ENCODE measurements at regions not wholly inside any gene's neighbourhood (a gene's known extent, or its start where the extent isn't known, plus 50 kb on each side); places are given as distances from the start of the nearest gene placed in this dataset.

DNA sequence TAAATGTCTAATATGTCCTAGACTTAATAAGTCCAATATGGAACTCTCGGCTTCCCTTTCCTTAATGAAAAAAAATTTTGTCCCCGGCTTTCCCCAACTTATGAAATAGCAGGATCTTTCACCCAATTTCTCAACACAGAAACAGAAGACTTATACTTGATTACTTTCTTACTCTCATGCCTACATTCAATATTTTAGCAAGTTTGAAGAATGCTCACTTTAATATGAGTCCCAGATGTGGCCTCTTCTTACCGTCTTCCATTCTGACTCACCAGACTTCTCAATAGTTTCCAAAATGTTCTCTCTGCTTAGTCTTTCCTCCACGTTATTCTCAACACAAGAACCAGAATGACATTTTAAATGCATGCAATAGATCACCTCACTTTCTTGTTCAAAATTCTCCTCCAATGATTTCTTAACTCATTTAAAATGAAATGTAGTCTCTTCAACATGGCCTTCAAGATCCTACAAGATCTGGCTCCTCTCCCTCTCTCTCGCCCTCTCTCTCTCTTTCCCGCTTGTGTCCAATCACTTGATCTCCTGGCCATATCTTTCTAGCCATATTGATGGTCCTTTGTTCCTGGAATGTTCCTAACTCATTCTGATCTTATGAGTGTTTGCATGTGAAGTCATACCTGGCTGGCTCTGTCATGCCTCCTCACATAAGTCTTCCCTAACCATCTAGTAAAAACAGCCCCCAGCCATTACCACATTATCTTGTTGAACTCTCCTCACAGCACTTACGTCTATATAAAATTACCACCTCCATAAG is 119.7 kb upstream of the FAM3C start:
- no peak for DNase-seq (ENCODE audit: low spot score)
- Histone ChIP-seq H2AFZ (replicated peaks) (no peak overlapping the region), H3K9ac (no peak overlapping the region), H3F3A (ENCODE audit: low read depth) (peaks cover 3% of the 10 kb centered on the region), H3K4me2 (no peak overlapping the region), H4K20me1 (ENCODE audit: low read depth) (no peaks in the 10 kb centered on the region), H3K27ac (no peak overlapping the region), H3K4me1 (peaks cover 14% of the 10 kb centered on the region), H3K27me3 (no peaks in the 10 kb centered on the region), H3K4me3 (no peak overlapping the region), H3K36me3 (no peaks in the 10 kb centered on the region), H3K79me2 (ENCODE audit: low read depth) (peaks cover 2% of the 10 kb centered on the region), H3K9me3 (ENCODE audit: low read depth) (no peaks in the 10 kb centered on the region)
- no peaks in the 10 kb centered on the region for H3K27me3 Mint-ChIP-seq (ENCODE audit: insufficient read depth, low read depth)
- peaks cover 4% of the 10 kb centered on the region for H3K36me3 Mint-ChIP-seq
- H3K27ac Mint-ChIP-seq: no peak overlapping the region
- H3K4me3 Mint-ChIP-seq: no peak overlapping the region
- no peak for TF ChIP-seq EZH2 (IDR thresholded peaks at IDR 0.05)
- peaks cover 9% of the 10 kb centered on the region for H3K9me3 Mint-ChIP-seq
- peaks cover 5% of the 10 kb centered on the region for H3K4me1 Mint-ChIP-seq

DNA sequence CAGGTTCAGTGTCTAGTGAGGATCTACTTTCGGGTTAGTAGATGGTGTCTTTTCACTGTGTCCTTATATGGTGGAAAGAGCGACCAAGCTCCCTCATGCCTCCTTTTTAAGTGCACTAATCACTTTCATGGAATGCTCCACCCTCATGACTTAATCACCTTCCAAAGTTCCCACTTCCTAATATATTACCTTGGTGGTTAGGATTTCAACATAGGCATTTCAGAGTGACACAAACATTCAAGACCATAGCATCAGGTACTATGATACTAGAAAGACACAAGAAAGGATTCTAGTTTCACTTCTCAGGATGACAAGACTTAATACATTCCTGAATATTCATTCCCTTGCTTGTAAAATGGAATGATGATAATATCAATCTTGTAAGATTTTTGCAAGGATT is 119.1 kb upstream of the FAM3C start:
- Histone ChIP-seq H3K9me3 (ENCODE audit: low read depth) (no peaks in the 10 kb centered on the region), H3K9ac (no peak overlapping the region), H3K27me3 (no peaks in the 10 kb centered on the region), H3F3A (ENCODE audit: low read depth) (peaks cover 5% of the 10 kb centered on the region), H3K27ac (no peak overlapping the region), H4K20me1 (ENCODE audit: low read depth) (no peaks in the 10 kb centered on the region), H3K4me2 (no peak overlapping the region), H2AFZ (replicated peaks) (no peak overlapping the region), H3K79me2 (ENCODE audit: low read depth) (peaks cover 8% of the 10 kb centered on the region), H3K4me3 (no peak overlapping the region), H3K36me3 (no peaks in the 10 kb centered on the region), H3K4me1 (peaks cover 17% of the 10 kb centered on the region)
- H3K36me3 Mint-ChIP-seq: peaks cover 4% of the 10 kb centered on the region
- peaks cover 3% of the 10 kb centered on the region for H3K27me3 Mint-ChIP-seq (ENCODE audit: insufficient read depth, low read depth)
- DNase-seq (ENCODE audit: low spot score): no peak
- no peak overlapping the region for H3K4me3 Mint-ChIP-seq
- peaks cover 5% of the 10 kb centered on the region for H3K4me1 Mint-ChIP-seq
- H3K27ac Mint-ChIP-seq: no peak overlapping the region
- TF ChIP-seq EZH2phosphoT487 (IDR thresholded peaks at IDR 0.05) (no peak), EZH2 (IDR thresholded peaks at IDR 0.05) (no peak)
- TF ChIP-seq, protein P1, sequence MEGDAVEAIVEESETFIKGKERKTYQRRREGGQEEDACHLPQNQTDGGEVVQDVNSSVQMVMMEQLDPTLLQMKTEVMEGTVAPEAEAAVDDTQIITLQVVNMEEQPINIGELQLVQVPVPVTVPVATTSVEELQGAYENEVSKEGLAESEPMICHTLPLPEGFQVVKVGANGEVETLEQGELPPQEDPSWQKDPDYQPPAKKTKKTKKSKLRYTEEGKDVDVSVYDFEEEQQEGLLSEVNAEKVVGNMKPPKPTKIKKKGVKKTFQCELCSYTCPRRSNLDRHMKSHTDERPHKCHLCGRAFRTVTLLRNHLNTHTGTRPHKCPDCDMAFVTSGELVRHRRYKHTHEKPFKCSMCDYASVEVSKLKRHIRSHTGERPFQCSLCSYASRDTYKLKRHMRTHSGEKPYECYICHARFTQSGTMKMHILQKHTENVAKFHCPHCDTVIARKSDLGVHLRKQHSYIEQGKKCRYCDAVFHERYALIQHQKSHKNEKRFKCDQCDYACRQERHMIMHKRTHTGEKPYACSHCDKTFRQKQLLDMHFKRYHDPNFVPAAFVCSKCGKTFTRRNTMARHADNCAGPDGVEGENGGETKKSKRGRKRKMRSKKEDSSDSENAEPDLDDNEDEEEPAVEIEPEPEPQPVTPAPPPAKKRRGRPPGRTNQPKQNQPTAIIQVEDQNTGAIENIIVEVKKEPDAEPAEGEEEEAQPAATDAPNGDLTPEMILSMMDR (IDR thresholded peaks at IDR 0.05): no peak
- peaks cover 15% of the 10 kb centered on the region for H3K9me3 Mint-ChIP-seq

DNA sequence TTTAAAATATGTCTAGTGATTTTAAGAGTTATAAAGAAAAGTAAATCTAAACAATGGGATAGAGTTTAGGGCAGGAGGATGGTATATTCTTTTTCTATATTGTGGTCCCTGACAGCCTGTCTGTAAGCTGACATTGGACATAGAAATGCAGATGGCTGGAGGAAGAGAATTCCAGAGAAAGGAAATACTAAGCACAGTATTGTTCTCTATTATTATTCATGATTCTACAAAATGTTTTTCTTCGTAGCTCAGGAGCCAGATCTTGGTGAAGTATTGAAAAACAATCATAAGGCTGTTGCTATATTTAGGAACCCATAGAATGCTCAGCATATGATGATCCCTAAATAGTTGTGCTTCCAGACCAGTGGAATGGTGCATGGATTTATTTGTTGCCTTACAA is 117.0 kb upstream of the FAM3C start:
- peaks cover 28% of the 10 kb centered on the region for H3K9me3 Mint-ChIP-seq
- no peak for DNase-seq (ENCODE audit: low spot score)
- Histone ChIP-seq H3F3A (ENCODE audit: low read depth) (peaks cover 5% of the 10 kb centered on the region), H3K4me3 (no peak overlapping the region), H3K4me1 (peaks cover 22% of the 10 kb centered on the region), H3K9me3 (ENCODE audit: low read depth) (no peaks in the 10 kb centered on the region), H3K27me3 (no peaks in the 10 kb centered on the region), H4K20me1 (ENCODE audit: low read depth) (no peaks in the 10 kb centered on the region), H3K4me2 (no peak overlapping the region), H3K27ac (no peak overlapping the region), H2AFZ (replicated peaks) (no peak overlapping the region), H3K79me2 (ENCODE audit: low read depth) (peaks cover 29% of the 10 kb centered on the region), H3K9ac (no peak overlapping the region), H3K36me3 (no peaks in the 10 kb centered on the region)
- H3K27ac Mint-ChIP-seq: no peak overlapping the region
- TF ChIP-seq EZH2 (IDR thresholded peaks at IDR 0.05): no peak
- no peak for TF ChIP-seq EZH2phosphoT487 (IDR thresholded peaks at IDR 0.05)
- TF ChIP-seq, protein P1 (IDR thresholded peaks at IDR 0.05): no peak
- peaks cover 3% of the 10 kb centered on the region for H3K27me3 Mint-ChIP-seq (ENCODE audit: insufficient read depth, low read depth)
- H3K4me1 Mint-ChIP-seq: peaks cover 13% of the 10 kb centered on the region
- H3K36me3 Mint-ChIP-seq: peaks cover 4% of the 10 kb centered on the region
- no peak overlapping the region for H3K4me3 Mint-ChIP-seq

DNA sequence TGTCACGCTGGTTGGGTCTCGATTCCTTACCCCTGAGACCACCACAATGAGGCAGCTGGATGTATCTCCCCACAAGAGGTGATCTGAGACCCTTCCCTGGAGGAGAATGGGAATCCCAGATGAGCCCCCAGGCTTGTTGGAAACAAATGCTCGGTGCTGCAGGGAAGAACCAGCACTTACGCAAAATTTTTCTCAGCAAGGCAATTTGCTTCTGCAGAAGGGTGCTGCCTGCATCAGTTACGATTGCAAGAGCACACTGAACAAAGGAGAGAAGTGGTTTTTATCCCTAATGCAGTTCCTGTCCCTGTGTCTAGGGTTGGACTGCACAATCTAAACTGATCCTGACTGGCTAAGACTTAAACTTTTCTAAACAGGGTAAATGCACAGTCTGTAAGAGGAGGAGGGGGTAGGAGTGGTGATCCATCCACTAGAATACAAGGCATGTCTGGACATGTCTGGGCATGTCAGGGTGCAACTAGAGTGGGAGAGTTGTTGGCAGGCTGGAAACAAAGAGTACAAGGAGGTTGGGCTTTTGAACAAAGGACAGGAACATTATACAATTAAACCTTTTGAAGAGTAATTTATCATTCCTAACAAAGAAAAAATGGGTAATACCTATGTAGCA is 114.9 kb upstream of the FAM3C start:
- Mint-ChIP-seq H3K9me3 (peaks cover 39% of the 10 kb centered on the region), H3K27ac (no peak overlapping the region), H3K4me1 (peaks cover 16% of the 10 kb centered on the region), H3K27me3 (ENCODE audit: insufficient read depth, low read depth) (peaks cover 3% of the 10 kb centered on the region), H3K4me3 (no peak overlapping the region), H3K36me3 (peaks cover 4% of the 10 kb centered on the region)
- TF ChIP-seq EZH2 (IDR thresholded peaks at IDR 0.05): no peak
- TF ChIP-seq, protein P1 (IDR thresholded peaks at IDR 0.05): no peak
- no peak for TF ChIP-seq EZH2phosphoT487 (IDR thresholded peaks at IDR 0.05)
- Histone ChIP-seq H3K79me2 (ENCODE audit: low read depth) (peaks cover 51% of the 10 kb centered on the region), H3F3A (ENCODE audit: low read depth) (peaks cover 5% of the 10 kb centered on the region), H3K9ac (peak overlapping the region; percentile 10), H2AFZ (replicated peaks) (peak overlapping the region; percentile 74), H4K20me1 (ENCODE audit: low read depth) (no peaks in the 10 kb centered on the region), H3K9me3 (ENCODE audit: low read depth) (no peaks in the 10 kb centered on the region), H3K27ac (peak overlapping the region; percentile 90), H3K4me1 (peaks cover 22% of the 10 kb centered on the region), H3K36me3 (no peaks in the 10 kb centered on the region), H3K4me3 (peak overlapping the region; percentile 41), H3K4me2 (peak overlapping the region; percentile 73), H3K27me3 (no peaks in the 10 kb centered on the region)
- peak; percentile 59 for DNase-seq (ENCODE audit: low spot score)

Data from neural progenitor cell (in vitro differentiated cells).